ENCODE measurements at regions not wholly inside any gene's neighbourhood (a gene's known extent, or its start where the extent isn't known, plus 50 kb on each side); places are given as distances from the start of the nearest gene placed in this dataset.

- DNase-seq (ENCODE audit: insufficient read length) (no peak), FAIRE-seq (no peak)
- TF ChIP-seq TAF1 (IDR thresholded peaks at IDR 0.05; ENCODE audit: borderline replicate concordance, low read depth, low read length): no peak
- no peak for TF ChIP-seq POLR2AphosphoS5 (IDR thresholded peaks at IDR 0.05; ENCODE audit: low read depth, low read length)
- no peak for TF ChIP-seq POLR2A (IDR thresholded peaks at IDR 0.05; ENCODE audit: low read depth, low read length)
Observed at GRCh38 chr10:113278664-113279063, 274.2 kb upstream of the HABP2 start.

- DNase-seq (ENCODE audit: insufficient read length) (no peak), FAIRE-seq (no peak)
Observed at GRCh38 chr10:113279262-113279661, 273.6 kb upstream of the HABP2 start.

GRCh38 chr10:113282564-113282963, 270.3 kb upstream of the HABP2 start:
- FAIRE-seq: no peak
- TF ChIP-seq TAF1 (IDR thresholded peaks at IDR 0.05; ENCODE audit: borderline replicate concordance, low read depth, low read length) (no peak), POLR2A (IDR thresholded peaks at IDR 0.05; ENCODE audit: low read depth, low read length) (no peak), POLR2AphosphoS5 (IDR thresholded peaks at IDR 0.05; ENCODE audit: low read depth, low read length) (no peak)
- no peak for DNase-seq (ENCODE audit: insufficient read length)

More at GRCh38 chr10:113279262-113279661, 273.6 kb upstream of the HABP2 start:
- TF ChIP-seq POLR2AphosphoS5 (IDR thresholded peaks at IDR 0.05; ENCODE audit: low read depth, low read length) (no peak), TAF1 (IDR thresholded peaks at IDR 0.05; ENCODE audit: borderline replicate concordance, low read depth, low read length) (no peak), POLR2A (IDR thresholded peaks at IDR 0.05; ENCODE audit: low read depth, low read length) (no peak)

GRCh38 chr10:113283189-113283588, 269.7 kb upstream of the HABP2 start:
- no peak for FAIRE-seq
- TF ChIP-seq TAF1 (IDR thresholded peaks at IDR 0.05; ENCODE audit: borderline replicate concordance, low read depth, low read length): no peak
- no peak for TF ChIP-seq POLR2AphosphoS5 (IDR thresholded peaks at IDR 0.05; ENCODE audit: low read depth, low read length)
- no peak for TF ChIP-seq POLR2A (IDR thresholded peaks at IDR 0.05; ENCODE audit: low read depth, low read length)
- DNase-seq (ENCODE audit: insufficient read length): no peak

GRCh38 chr10:113284635-113285034, 268.2 kb upstream of the HABP2 start:
- FAIRE-seq: no peak
- no peak for TF ChIP-seq TAF1 (IDR thresholded peaks at IDR 0.05; ENCODE audit: borderline replicate concordance, low read depth, low read length)
- TF ChIP-seq POLR2A (IDR thresholded peaks at IDR 0.05; ENCODE audit: low read depth, low read length): no peak
- TF ChIP-seq POLR2AphosphoS5 (IDR thresholded peaks at IDR 0.05; ENCODE audit: low read depth, low read length): no peak
- no peak for DNase-seq (ENCODE audit: insufficient read length)

GRCh38 chr10:113285305-113285704, 267.5 kb upstream of the HABP2 start:
- TF ChIP-seq POLR2A (IDR thresholded peaks at IDR 0.05; ENCODE audit: low read depth, low read length): no peak
- no peak for TF ChIP-seq TAF1 (IDR thresholded peaks at IDR 0.05; ENCODE audit: borderline replicate concordance, low read depth, low read length)
- no peak for TF ChIP-seq POLR2AphosphoS5 (IDR thresholded peaks at IDR 0.05; ENCODE audit: low read depth, low read length)
- no peak for DNase-seq (ENCODE audit: insufficient read length)

GRCh38 chr10:113287592-113287991, 265.3 kb upstream of the HABP2 start:
- FAIRE-seq (no peak), DNase-seq (ENCODE audit: insufficient read length) (no peak)
- TF ChIP-seq POLR2AphosphoS5 (IDR thresholded peaks at IDR 0.05; ENCODE audit: low read depth, low read length) (no peak), TAF1 (IDR thresholded peaks at IDR 0.05; ENCODE audit: borderline replicate concordance, low read depth, low read length) (no peak), POLR2A (IDR thresholded peaks at IDR 0.05; ENCODE audit: low read depth, low read length) (no peak)

More at GRCh38 chr10:113285305-113285704, 267.5 kb upstream of the HABP2 start:
- FAIRE-seq: no peak

GRCh38 chr10:113290137-113290536, 262.7 kb upstream of the HABP2 start:
- DNase-seq (ENCODE audit: insufficient read length) (no peak), FAIRE-seq (no peak)
- TF ChIP-seq POLR2A (IDR thresholded peaks at IDR 0.05; ENCODE audit: low read depth, low read length): no peak
- no peak for TF ChIP-seq POLR2AphosphoS5 (IDR thresholded peaks at IDR 0.05; ENCODE audit: low read depth, low read length)
- TF ChIP-seq TAF1 (IDR thresholded peaks at IDR 0.05; ENCODE audit: borderline replicate concordance, low read depth, low read length): no peak

- DNase-seq (ENCODE audit: insufficient read length): no peak
- TF ChIP-seq POLR2A (IDR thresholded peaks at IDR 0.05; ENCODE audit: low read depth, low read length) (no peak), POLR2AphosphoS5 (IDR thresholded peaks at IDR 0.05; ENCODE audit: low read depth, low read length) (no peak), TAF1 (IDR thresholded peaks at IDR 0.05; ENCODE audit: borderline replicate concordance, low read depth, low read length) (no peak)
- no peak for FAIRE-seq
Observed at GRCh38 chr10:113291413-113291812, 261.4 kb upstream of the HABP2 start.

GRCh38 chr10:113292086-113292485, 260.8 kb upstream of the HABP2 start:
- FAIRE-seq: no peak
- TF ChIP-seq POLR2A (IDR thresholded peaks at IDR 0.05; ENCODE audit: low read depth, low read length): no peak
- no peak for TF ChIP-seq TAF1 (IDR thresholded peaks at IDR 0.05; ENCODE audit: borderline replicate concordance, low read depth, low read length)
- no peak for TF ChIP-seq POLR2AphosphoS5 (IDR thresholded peaks at IDR 0.05; ENCODE audit: low read depth, low read length)
- DNase-seq (ENCODE audit: insufficient read length): no peak

GRCh38 chr10:113292743-113293142, 260.1 kb upstream of the HABP2 start:
- DNase-seq (ENCODE audit: insufficient read length): no peak
- no peak for FAIRE-seq
- TF ChIP-seq POLR2A (IDR thresholded peaks at IDR 0.05; ENCODE audit: low read depth, low read length): no peak
- no peak for TF ChIP-seq POLR2AphosphoS5 (IDR thresholded peaks at IDR 0.05; ENCODE audit: low read depth, low read length)
- TF ChIP-seq TAF1 (IDR thresholded peaks at IDR 0.05; ENCODE audit: borderline replicate concordance, low read depth, low read length): no peak

GRCh38 chr10:113293167-113293566, 259.7 kb upstream of the HABP2 start:
- FAIRE-seq (no peak), DNase-seq (ENCODE audit: insufficient read length) (no peak)
- TF ChIP-seq POLR2AphosphoS5 (IDR thresholded peaks at IDR 0.05; ENCODE audit: low read depth, low read length) (no peak), POLR2A (IDR thresholded peaks at IDR 0.05; ENCODE audit: low read depth, low read length) (no peak), TAF1 (IDR thresholded peaks at IDR 0.05; ENCODE audit: borderline replicate concordance, low read depth, low read length) (no peak)

GRCh38 chr10:113294868-113295267, 258.0 kb upstream of the HABP2 start:
- TF ChIP-seq POLR2A (IDR thresholded peaks at IDR 0.05; ENCODE audit: low read depth, low read length): no peak
- no peak for TF ChIP-seq POLR2AphosphoS5 (IDR thresholded peaks at IDR 0.05; ENCODE audit: low read depth, low read length)
- TF ChIP-seq TAF1 (IDR thresholded peaks at IDR 0.05; ENCODE audit: borderline replicate concordance, low read depth, low read length): no peak
- FAIRE-seq (no peak), DNase-seq (ENCODE audit: insufficient read length) (no peak)

All from GM12892 (cell line).